HG03095 (cell line): ENCODE measurements at regions not wholly inside any gene's neighbourhood (a gene's known extent, or its start where the extent isn't known, plus 50 kb on each side); places are given as distances from the start of the nearest gene placed in this dataset.

Experiments used
- ATAC-seq: cut with Tn5 transposase; IDR thresholded peaks from one replicate; pipeline ENCODE4 v1.9.1; 2021; ENCODE audit warnings: moderate library complexity; ENCODE audit not compliant: unreplicated experiment

- ATAC-seq = peak; percentile 78
Observed at GRCh38 chr9:6703898-6704639, 53.7 kb upstream of the KDM4C start.

DNA sequence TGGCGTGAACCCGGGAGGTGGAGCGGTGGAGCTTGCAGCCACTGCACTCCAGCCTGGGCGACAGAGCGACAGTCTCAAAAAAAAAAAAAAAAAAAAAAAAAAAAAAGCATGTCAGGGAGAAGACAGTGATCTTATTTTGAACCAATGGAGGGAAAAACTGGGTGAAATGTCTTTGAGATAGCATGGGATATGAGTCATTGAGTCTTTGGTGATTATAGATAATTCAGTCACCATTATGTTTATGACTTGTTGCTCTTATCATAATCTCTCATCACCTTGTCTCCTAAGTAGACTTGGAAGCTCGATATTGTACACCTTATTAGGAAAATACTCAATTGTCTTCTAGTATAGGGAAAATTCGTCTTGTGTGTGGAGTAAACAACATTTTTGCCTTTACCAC lies 55.1 kb upstream of the KDM4C start:
- ATAC-seq = no peak

- ATAC-seq = no peak
Observed at GRCh38 chr9:6696178-6696577, 50.6 kb upstream of the GLDC start.

DNA sequence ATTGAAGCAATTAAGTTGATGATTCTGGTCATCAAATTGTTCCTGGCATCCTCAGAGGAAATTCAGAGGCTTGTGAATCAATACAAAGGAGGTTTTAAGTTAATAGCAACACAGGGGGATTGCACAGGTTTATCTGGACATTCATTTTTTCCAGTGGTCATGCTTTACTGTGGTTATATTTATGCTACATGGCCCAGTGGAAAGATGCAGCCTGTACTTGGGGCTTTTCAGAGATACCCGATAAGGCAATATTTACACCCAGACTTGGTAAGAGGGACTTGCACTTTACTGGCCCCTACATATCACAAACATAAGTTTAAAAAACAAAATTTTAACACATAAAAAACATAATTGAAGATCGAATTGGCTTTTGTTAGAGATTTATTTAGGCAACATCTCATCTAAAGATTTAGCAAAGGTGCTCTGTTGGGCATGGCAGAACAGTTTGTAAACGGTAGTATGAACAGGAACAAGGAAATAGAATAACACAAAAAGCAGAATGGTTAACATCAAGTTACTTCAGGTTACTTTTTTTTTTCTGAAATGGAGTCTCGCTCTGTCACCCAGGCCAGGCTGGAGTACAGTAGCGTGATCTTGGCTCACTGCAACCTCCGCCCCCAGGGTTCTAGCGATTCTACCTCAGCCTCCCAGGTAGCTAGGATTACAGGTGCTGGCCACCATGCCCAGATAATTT lies 49.7 kb upstream of the GLDC start:
- no peak for ATAC-seq
